K562 (cell line): ENCODE measurements at regions not wholly inside any gene's neighbourhood (a gene's known extent, or its start where the extent isn't known, plus 50 kb on each side); places are given as distances from the start of the nearest gene placed in this dataset.

Experiments used
- ATAC-seq: fragments of 200-7000 bp; cut with Tn5 transposase; 3 replicates; pipeline ENCODE4 v1.9.1; 2020; ENCODE audit warnings: moderate library complexity
- BruUV-seq: library from RNA; stranded (reverse); fragments of 400-500 nt; replicated peaks from 2 replicates; lab custom pipeline; 2021; lab: Mats Ljungman, UMichigan
- CTCF ChIA-PET: fragments of 300-600 bp; formaldehyde crosslinking; extraction: SDS; loops from one replicate; lab custom pipeline; 2021; ENCODE audit warnings: low intra/inter-chr PET ratio; lab: Yijun Ruan, JAX
- POLR2A ChIA-PET: fragments of 300-600, 350-650 bp; sonication (Branson Sonifier 250); formaldehyde crosslinking; extraction: SDS; loops from one replicate; lab custom pipeline; 2021; ENCODE audit warnings: antibody characterized with exemption, inconsistent platforms; lab: Yijun Ruan, JAX
- DNase-seq, 4 experiments: peaks; one replicate each; pipeline versions ENCODE4 v3.0.0 to v3.0.0-alpha.2; 2011 to 2018; ENCODE audit warnings: low spot score in 3 of 4, mixed read lengths in 3 of 4; ENCODE audit errors: extremely low read depth in 1 of 4
- FAIRE-seq: peaks from 2 replicates; lab custom pipeline; 2011; peaks lifted over from hg19 to GRCh38; lab: Jason Lieb, UNC
- H2AFZ ChIP-seq: 2 replicates; pipeline ENCODE4 v1.6.0; 2011; ENCODE audit warnings: low read depth, low read length, control low read depth, inconsistent platforms
- H3K27ac ChIP-seq: fragments of 200-600 bp; 3 replicates; pipeline ENCODE4 v1.8.0; 2011; ENCODE audit warnings: low read depth, mild to moderate bottlenecking, control low read depth, inconsistent platforms, low read length, moderate library complexity, mixed read lengths; ENCODE audit errors: extremely low read depth
- H3K27me3 ChIP-seq, 2 experiments: fragments of 300-600 bp in 1 of 2; 2 replicates in 1 of 2; 3 replicates in 1 of 2; pipeline versions ENCODE4 v1.6.0 to v1.8.0; 2011; ENCODE audit warnings: inconsistent platforms in 2 of 2, low read length in 2 of 2, mild to moderate bottlenecking in 1 of 2, mixed read lengths in 1 of 2, moderate library complexity in 1 of 2; ENCODE audit not compliant: control insufficient read depth in 2 of 2, insufficient read depth in 2 of 2
- H3K36me3 ChIP-seq: fragments of 300-600 bp; 3 replicates; pipeline ENCODE4 v1.8.0; 2011; ENCODE audit warnings: mild to moderate bottlenecking, low read length, inconsistent platforms; ENCODE audit not compliant: control insufficient read depth, insufficient read depth
- H3K4me1 ChIP-seq, 2 experiments: fragments of 200-600 bp in 1 of 2; replicated peaks in 1 of 2; 2 replicates in 1 of 2; 3 replicates in 1 of 2; pipeline versions ENCODE4 v1.5.1 to v1.8.0; 2011; ENCODE audit warnings: inconsistent platforms in 2 of 2, low read length in 2 of 2, mild to moderate bottlenecking in 1 of 2, mixed read lengths in 1 of 2, moderate library complexity in 1 of 2; ENCODE audit not compliant: control insufficient read depth in 2 of 2, insufficient read depth in 2 of 2
- H3K4me2 ChIP-seq: 2 replicates; pipeline ENCODE4 v1.6.1; 2011; ENCODE audit warnings: low read length, control low read depth, inconsistent platforms, mixed read lengths; ENCODE audit not compliant: insufficient read depth
- H3K4me3 ChIP-seq: fragments of 200-600 bp; sonication (generic), shearing (Covaris generic); 2 replicates; pipeline ENCODE4 v1.5.1; 2016; ENCODE audit warnings: control low read depth, inconsistent platforms
- H3K79me2 ChIP-seq: fragments of 200-600 bp; 3 replicates; pipeline ENCODE4 v1.8.0; 2011; ENCODE audit warnings: low read length, inconsistent platforms; ENCODE audit not compliant: control insufficient read depth, insufficient read depth
- H3K9ac ChIP-seq, 2 experiments: 2 replicates each; pipeline versions ENCODE4 v1.6.0 to v1.6.1; 2011; ENCODE audit warnings: low read depth in 2 of 2, low read length in 2 of 2, control low read depth in 1 of 2, inconsistent platforms in 1 of 2, mild to moderate bottlenecking in 1 of 2, mixed read lengths in 1 of 2; ENCODE audit not compliant: insufficient read depth in 1 of 2
- H3K9me1 ChIP-seq: one replicate; pipeline ENCODE4 v1.6.0; 2011; ENCODE audit warnings: inconsistent platforms, mild to moderate bottlenecking, low read length, moderate library complexity; ENCODE audit not compliant: control insufficient read depth, insufficient read depth
- H3K9me3 ChIP-seq: replicated peaks from 2 replicates; pipeline ENCODE4 v1.5.1; 2011; ENCODE audit warnings: low read depth, low read length, inconsistent platforms; ENCODE audit not compliant: control insufficient read depth, insufficient read depth
- H4K20me1 ChIP-seq: replicated peaks from 2 replicates; pipeline ENCODE4 v1.6.1; 2011; ENCODE audit warnings: low read length, inconsistent platforms, mixed read lengths; ENCODE audit not compliant: control insufficient read depth, insufficient read depth
- ARID3A ChIP-seq: IDR thresholded peaks from 2 replicates; pipeline ENCODE4 v1.6.1; 2012; ENCODE audit warnings: low read depth, low read length, improper control_type of control experiment, borderline replicate concordance
- C11orf30 ChIP-seq: fragments of 450-650 bp; IDR thresholded peaks from 2 replicates; pipeline ENCODE4 v1.6.1; 2016; ENCODE audit warnings: low read depth, mild to moderate bottlenecking
- HMG20A ChIP-seq: fragments of 450-650 bp; formaldehyde crosslinking; conservative IDR thresholded peaks from 2 replicates; pipeline ENCODE4 v1.4.0; 2020; ENCODE audit warnings: mild to moderate bottlenecking, mixed read lengths
- MAFK ChIP-seq: IDR thresholded peaks from 2 replicates; pipeline ENCODE4 v1.6.1; 2011; ENCODE audit warnings: low read length, improper control_type of control experiment
- PKNOX1 ChIP-seq: fragments of 450-650 bp; IDR thresholded peaks from 2 replicates; pipeline ENCODE4 v1.6.1; 2016
- PRDM10 ChIP-seq: fragments of 450-650 bp; IDR thresholded peaks from 2 replicates; pipeline ENCODE4 v1.6.1; 2018; ENCODE audit not compliant: partially characterized antibody
- RBM22 ChIP-seq: fragments of 200-400 bp; formaldehyde crosslinking; IDR thresholded peaks from 2 replicates; pipeline ENCODE4 v1.6.1; 2018; ENCODE audit warnings: low read length, low read depth; ENCODE audit not compliant: poor library complexity, severe bottlenecking
- TAF1 ChIP-seq: IDR thresholded peaks from 2 replicates; pipeline ENCODE4 v1.6.1; 2011; ENCODE audit warnings: mild to moderate bottlenecking, low read length, moderate library complexity; ENCODE audit not compliant: insufficient read depth, control insufficient read depth, severe bottlenecking; ENCODE audit errors: extremely low read depth
- TSC22D4 ChIP-seq: fragments of 450-650 bp; IDR thresholded peaks from 2 replicates; pipeline ENCODE4 v1.6.1; 2016; ENCODE audit warnings: missing genetic modification characterization, missing biosample characterization, control low read depth
- ZEB2 ChIP-seq: fragments of 450-650 bp; IDR thresholded peaks from 2 replicates; pipeline ENCODE4 v1.6.1; 2016
- ZFP36 ChIP-seq: fragments of 150-350 bp; IDR thresholded peaks from 2 replicates; pipeline ENCODE4 v1.6.1; 2018; ENCODE audit warnings: low read length, low read depth; ENCODE audit not compliant: partially characterized antibody
- ZNF512 ChIP-seq: IDR thresholded peaks from 2 replicates; pipeline ENCODE4 v1.6.1; 2016; ENCODE audit warnings: missing genetic modification characterization, missing compliant biosample characterization
- ZNF584 ChIP-seq: fragments of 200-800 bp; sonication (Bioruptor generic); IDR thresholded peaks from 2 replicates; pipeline ENCODE4 v1.6.1; 2016; ENCODE audit warnings: low read depth, mild to moderate bottlenecking, missing genetic modification characterization, missing compliant biosample characterization
- ZNF699 ChIP-seq: fragments of 250-450 bp; sonication (Bioruptor Pico); IDR thresholded peaks from 2 replicates; pipeline ENCODE4 v1.8.0; 2021; ENCODE audit warnings: mild to moderate bottlenecking, moderate library complexity; ENCODE audit not compliant: insufficient replicate concordance
- ZNF717 ChIP-seq: fragments of 250-450 bp; sonication (Bioruptor Pico); IDR thresholded peaks from 2 replicates; pipeline ENCODE4 v1.5.0; 2021
- ZNF766 ChIP-seq: fragments of 200-800 bp; sonication (Bioruptor generic); conservative IDR thresholded peaks from 2 replicates; pipeline ENCODE4 v1.6.1; 2016; ENCODE audit warnings: missing genetic modification characterization, missing compliant biosample characterization
- WGBS: fragments of 100-300 bp; shearing (Covaris generic); methylation state at CpG from one replicate; pipeline ENCODE4 v1.1.6; 2016; ENCODE audit warnings: low coverage, mixed read lengths; ENCODE audit not compliant: insufficient coverage; ENCODE audit errors: missing lambda C conversion rate; 5-methylcytosine and 5-hydroxymethylcytosine counted together
- in situ Hi-C: fragments of 300-500 bp; cut with MboI; formaldehyde crosslinking; loops from 4 replicates; pipeline ENCODE4 v1.15.0; 2018; ENCODE audit warnings: inconsistent platforms, mixed read lengths
- intact Hi-C: fragments of 100-400 bp; cut with micrococcal nuclease; formaldehyde crosslinking; loops from 2 replicates; pipeline ENCODE4 v1.14.2; 2022

- in situ Hi-C loops = no loop called here
- no peaks in the 10 kb centered on the region for H3K4me1 ChIP-seq
- CTCF ChIA-PET = no interaction called here
- TF ChIP-seq HMG20A (CRISPR knock-in tag) (no peak), TSC22D4 (no peak), TAF1 (no peak), ARID3A (no peak), ZNF717 (CRISPR knock-in tag) (no peak), ZNF699 (CRISPR knock-in tag) (no peak), RBM22 (no peak), ZFP36 (no peak), PRDM10 (no peak), PKNOX1 (peak; percentile 50), MAFK (peak; percentile 99), ZNF584 (CRISPR knock-in tag) (no peak), C11orf30 (peak; percentile 95), ZEB2 (no peak), ZNF512 (tag) (no peak), ZNF766 (CRISPR knock-in tag) (no peak)
These were observed 1024.8 kb upstream of the EEF2KMT start for GRCh38 chr16:6122401-6122800.

More at GRCh38 chr16:6122401-6122800, 1024.8 kb upstream of the EEF2KMT start:
- Histone ChIP-seq H3K4me2 (no peak overlapping the region), H3K27ac (no peak overlapping the region), H2AFZ (no peak overlapping the region), H3K9me1 (no peaks in the 10 kb centered on the region), H3K4me3 (no peak overlapping the region), H3K9me3 (no peaks in the 10 kb centered on the region), H3K79me2 (no peaks in the 10 kb centered on the region), H4K20me1 (no peaks in the 10 kb centered on the region), H3K36me3 (no peaks in the 10 kb centered on the region), H3K27me3 (no peaks in the 10 kb centered on the region), H3K9ac (no peak overlapping the region)
- peak in 1 of 4 experiments; percentile 5 for DNase-seq
- intact Hi-C loops = no loop called here
- no peak for ATAC-seq
- no peak for FAIRE-seq
- POLR2A ChIA-PET = no interaction called here
- 3% methylated on average over 5 of the region's 5 CpGs for WGBS
- no TSS peak for BruUV-seq
